Left lung (tissue), 4 donors: ENCODE measurements at regions not wholly inside any gene's neighbourhood (a gene's known extent, or its start where the extent isn't known, plus 50 kb on each side); places are given as distances from the start of the nearest gene placed in this dataset.
A peak's percentile ranks its signal among the peaks of the same experiment; 100 is the strongest.

Experiments
- ATAC-seq: fragments of 200-7000 bp; cut with Tn5 transposase; one replicate; pipeline ENCODE4 v1.9.1; 2020; ENCODE audit warnings: moderate library complexity
- DNase-seq, 4 donors: peaks; one replicate each; pipeline ENCODE4 v3.0.0-alpha.2; 2013 to 2020
- H3K27ac ChIP-seq, 2 donors: fragments of 200-600 bp; sonication (generic) in 1 of 2; one replicate each; pipeline versions ENCODE4 v1.5.0 to v1.8.0; 2020 to 2021
- H3K27me3 ChIP-seq, 2 donors: fragments of 200-600 bp; sonication (generic) in 1 of 2; one replicate each; pipeline versions ENCODE4 v1.5.0 to v1.8.0; 2020 to 2021
- H3K36me3 ChIP-seq, 2 donors: fragments of 200-600 bp; sonication (generic) in 1 of 2; one replicate each; pipeline versions ENCODE4 v1.5.0 to v1.8.0; 2020 to 2021
- H3K4me1 ChIP-seq, 2 donors: fragments of 200-600 bp; one replicate each; pipeline ENCODE4 v1.8.0; 2021
- H3K4me3 ChIP-seq, 2 donors: fragments of 200-600 bp; sonication (generic) in 1 of 2; one replicate each; pipeline versions ENCODE4 v1.5.0 to v1.8.0; 2020 to 2021; ENCODE audit warnings: mild to moderate bottlenecking in 1 of 2
- H3K9me3 ChIP-seq, 2 donors: fragments of 200-600 bp; sonication (generic) in 1 of 2; one replicate each; pipeline versions ENCODE4 v1.5.0 to v1.8.0; 2020 to 2021
- intact Hi-C, 2 donors: fragments of 100-400 bp; cut with DNase I; formaldehyde crosslinking; loops; one replicate each; pipeline versions ENCODE4 v1.11.2 to v1.14.2; 2022
- TF ChIP-seq, protein P1 (sequence below), 2 donors: fragments of 200-600 bp; sonication (generic) in 1 of 2; IDR thresholded peaks; one replicate each; pipeline versions ENCODE4 v1.5.0 to v1.8.0; 2021; ENCODE audit warnings: antibody characterized with exemption in 2 of 2
- donor health status: DM: no; HTN: yes; CAD: no.
- donor health status: DM: no; HTN: no; CAD: no.

DNA sequence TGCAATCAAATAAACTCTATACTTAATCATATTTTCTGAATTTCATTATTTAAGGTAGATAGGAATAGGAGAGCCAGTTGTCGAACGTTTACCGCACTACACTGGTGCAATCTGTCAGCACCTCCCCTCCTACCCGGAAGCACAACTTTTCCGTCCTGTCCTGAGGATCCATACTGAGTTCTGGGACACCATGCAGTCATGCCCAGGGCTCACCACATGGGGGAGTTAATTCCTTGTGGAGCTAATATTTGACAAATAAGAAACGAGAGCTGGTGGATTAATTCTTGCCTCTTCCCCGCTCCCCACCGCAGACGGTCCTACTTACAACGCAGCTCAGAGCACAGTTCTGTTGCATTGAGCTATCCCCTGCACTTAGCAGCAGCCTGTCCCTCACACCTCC, 107.7 kb upstream of the RALGAPA2 start:
- TF ChIP-seq, protein P1, sequence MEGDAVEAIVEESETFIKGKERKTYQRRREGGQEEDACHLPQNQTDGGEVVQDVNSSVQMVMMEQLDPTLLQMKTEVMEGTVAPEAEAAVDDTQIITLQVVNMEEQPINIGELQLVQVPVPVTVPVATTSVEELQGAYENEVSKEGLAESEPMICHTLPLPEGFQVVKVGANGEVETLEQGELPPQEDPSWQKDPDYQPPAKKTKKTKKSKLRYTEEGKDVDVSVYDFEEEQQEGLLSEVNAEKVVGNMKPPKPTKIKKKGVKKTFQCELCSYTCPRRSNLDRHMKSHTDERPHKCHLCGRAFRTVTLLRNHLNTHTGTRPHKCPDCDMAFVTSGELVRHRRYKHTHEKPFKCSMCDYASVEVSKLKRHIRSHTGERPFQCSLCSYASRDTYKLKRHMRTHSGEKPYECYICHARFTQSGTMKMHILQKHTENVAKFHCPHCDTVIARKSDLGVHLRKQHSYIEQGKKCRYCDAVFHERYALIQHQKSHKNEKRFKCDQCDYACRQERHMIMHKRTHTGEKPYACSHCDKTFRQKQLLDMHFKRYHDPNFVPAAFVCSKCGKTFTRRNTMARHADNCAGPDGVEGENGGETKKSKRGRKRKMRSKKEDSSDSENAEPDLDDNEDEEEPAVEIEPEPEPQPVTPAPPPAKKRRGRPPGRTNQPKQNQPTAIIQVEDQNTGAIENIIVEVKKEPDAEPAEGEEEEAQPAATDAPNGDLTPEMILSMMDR (IDR thresholded peaks at IDR 0.05): peak; percentile 13 to 34
- Histone ChIP-seq H3K4me1 (peaks cover 0 to 36% of the 10 kb centered on the region in 2 donors), H3K27ac (no peak overlapping the region), H3K36me3 (no peaks in the 10 kb centered on the region), H3K9me3 (no peaks in the 10 kb centered on the region), H3K27me3 (no peaks in the 10 kb centered on the region), H3K4me3 (no peak overlapping the region)
- ATAC-seq (peak; percentile 64), DNase-seq (no peak)
- intact Hi-C loops: loop anchor here in 1 of 2 donors (5.0 to 10.0 kb wide), 2 partner anchors 153 to 225 kb away; no protein-coding TSS in a partner anchor

DNA sequence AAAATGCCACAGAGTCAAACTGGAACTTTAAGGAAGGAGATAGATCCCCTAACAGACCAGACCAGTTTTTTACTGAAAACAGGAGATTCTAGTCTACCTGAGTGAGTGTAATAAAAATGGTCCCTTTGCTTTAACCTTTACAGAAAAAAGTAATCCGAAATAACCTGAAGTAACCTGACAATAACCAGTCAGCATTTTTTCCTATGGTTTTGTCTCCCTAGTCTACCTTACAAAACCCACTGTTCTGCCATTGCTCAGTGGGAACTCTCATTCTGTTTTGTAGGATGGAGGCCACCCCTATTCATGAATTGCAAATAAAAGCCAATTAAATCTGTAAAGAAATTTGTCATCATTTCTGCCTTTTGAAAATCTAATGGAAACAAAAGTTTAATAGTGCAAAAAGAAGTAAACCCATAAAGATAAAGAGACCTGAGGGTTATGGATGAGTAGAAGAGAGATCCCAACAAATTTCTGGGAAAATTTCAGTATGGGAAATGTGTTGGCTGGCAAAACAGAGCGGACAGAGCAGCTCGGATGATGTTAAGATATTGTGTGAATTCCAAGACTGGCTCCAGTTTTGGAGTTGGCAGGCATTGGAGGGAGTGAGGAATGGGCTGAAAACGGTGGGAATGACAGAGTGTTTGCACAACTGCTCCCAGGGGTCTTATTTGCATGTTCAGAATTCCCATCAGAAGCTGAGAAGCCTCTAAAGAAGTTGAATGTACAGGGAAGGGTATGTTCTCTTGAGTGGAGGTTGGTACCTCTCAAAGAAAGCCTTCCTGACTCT, 104.7 kb upstream of the RALGAPA2 start:
- TF ChIP-seq, protein P1 (IDR thresholded peaks at IDR 0.05): no peak
- Histone ChIP-seq H3K27me3 (no peaks in the 10 kb centered on the region), H3K9me3 (no peaks in the 10 kb centered on the region), H3K4me1 (peaks cover 0 to 17% of the 10 kb centered on the region in 2 donors), H3K4me3 (no peak overlapping the region), H3K27ac (no peak overlapping the region), H3K36me3 (no peaks in the 10 kb centered on the region)
- DNase-seq (no peak), ATAC-seq (no peak)
- intact Hi-C loops: no loop called here

DNA sequence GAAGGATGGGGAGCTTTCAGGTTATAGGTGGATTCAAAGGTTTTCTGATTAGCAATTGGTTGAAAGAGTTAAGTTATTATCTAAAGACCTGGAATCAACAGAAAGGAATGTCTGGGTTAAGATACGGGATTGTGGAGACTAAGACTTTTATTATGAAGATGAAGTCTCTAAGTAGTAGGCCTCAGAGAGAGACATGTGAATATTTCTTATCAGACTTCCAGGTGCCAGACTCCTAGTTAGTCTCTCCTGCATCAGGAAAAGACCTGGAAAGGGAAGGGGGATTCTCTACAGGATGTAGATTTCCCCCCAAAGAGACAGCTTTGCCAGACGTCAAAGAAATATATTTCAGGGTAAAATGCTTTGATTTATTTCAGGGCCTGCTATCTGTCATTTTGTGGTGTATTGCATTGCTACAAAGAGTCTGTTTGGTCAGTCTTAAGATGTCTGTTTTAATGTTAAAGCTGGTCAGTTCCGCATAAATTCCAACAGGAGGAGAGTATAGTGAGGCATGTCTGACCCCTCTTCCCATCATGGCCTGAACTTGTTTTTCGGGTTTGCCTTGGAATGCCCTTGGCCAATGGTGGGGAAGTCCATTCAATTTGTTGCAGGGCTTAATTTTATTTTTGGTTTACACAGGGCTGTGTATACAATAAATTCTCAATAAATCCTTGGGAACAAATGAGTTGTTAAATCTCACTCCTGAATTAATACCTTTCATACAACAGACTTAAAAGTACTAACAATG, 103.4 kb upstream of the RALGAPA2 start:
- TF ChIP-seq, protein P1 (IDR thresholded peaks at IDR 0.05): no peak
- no peak for ATAC-seq
- no peak for DNase-seq
- Histone ChIP-seq H3K27ac (no peak overlapping the region), H3K36me3 (no peaks in the 10 kb centered on the region), H3K4me1 (peaks cover 0 to 8% of the 10 kb centered on the region in 2 donors), H3K4me3 (no peak overlapping the region), H3K9me3 (no peaks in the 10 kb centered on the region), H3K27me3 (no peaks in the 10 kb centered on the region)
- intact Hi-C loops: no loop called here

- ATAC-seq (no peak), DNase-seq (no peak)
- Histone ChIP-seq H3K27me3 (no peaks in the 10 kb centered on the region), H3K27ac (no peak overlapping the region), H3K4me1 (no peaks in the 10 kb centered on the region), H3K36me3 (no peaks in the 10 kb centered on the region), H3K4me3 (no peak overlapping the region), H3K9me3 (no peaks in the 10 kb centered on the region)
- intact Hi-C loops: no loop called here
- TF ChIP-seq, protein P1 (IDR thresholded peaks at IDR 0.05): no peak
Observed at GRCh38 chr20:20814685-20815084, 102.2 kb upstream of the RALGAPA2 start.

- ATAC-seq: no peak
- no peak overlapping the region for H3K27ac ChIP-seq
- H3K36me3 ChIP-seq: no peaks in the 10 kb centered on the region
- peak in 1 of 4 donors; percentile 24 for DNase-seq
- TF ChIP-seq, protein P1 (IDR thresholded peaks at IDR 0.05): no peak
- no peak overlapping the region for H3K4me3 ChIP-seq
- H3K9me3 ChIP-seq: no peaks in the 10 kb centered on the region
- H3K4me1 ChIP-seq: no peaks in the 10 kb centered on the region
- no peaks in the 10 kb centered on the region for H3K27me3 ChIP-seq
- intact Hi-C loops: no loop called here
Observed at GRCh38 chr20:20812136-20812535, 99.7 kb upstream of the RALGAPA2 start.
